ENCODE measurements at regions not wholly inside any gene's neighbourhood (a gene's known extent, or its start where the extent isn't known, plus 50 kb on each side); places are given as distances from the start of the nearest gene placed in this dataset.

DNA sequence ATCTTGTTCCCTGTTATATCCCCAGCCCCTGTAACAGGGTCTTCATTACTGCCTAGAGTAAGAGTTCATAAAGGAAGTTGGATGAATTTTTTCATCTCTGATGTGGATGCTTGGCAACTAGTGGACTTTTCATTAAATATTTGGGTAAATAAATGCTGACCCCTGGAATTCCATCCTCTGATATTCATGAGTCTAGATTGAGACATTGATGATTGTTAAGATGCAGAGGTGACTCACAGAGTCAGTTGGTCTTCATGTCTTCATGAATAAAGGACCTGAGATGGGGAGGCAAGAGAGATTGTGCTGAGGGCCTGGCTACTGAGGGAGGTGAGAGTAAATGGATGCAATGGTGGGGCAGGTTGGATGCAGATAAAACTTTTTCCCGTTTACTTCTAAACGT lies 132.7 kb upstream of the NT5C1B start:
- TF ChIP-seq EP300 (IDR thresholded peaks at IDR 0.05) (no peak), POLR2A (IDR thresholded peaks at IDR 0.05) (no peak), POLR2AphosphoS5 (IDR thresholded peaks at IDR 0.05) (no peak)

Data from upper lobe of left lung (tissue), 4 donors.